ENCODE measurements at regions not wholly inside any gene's neighbourhood (a gene's known extent, or its start where the extent isn't known, plus 50 kb on each side); places are given as distances from the start of the nearest gene placed in this dataset.

- no peak for DNase-seq (ENCODE audit: low spot score)
Observed at GRCh38 chr6:167513778-167514177, 188.9 kb downstream of the TTLL2 start.

GRCh38 chr6:167514524-167514923, 189.6 kb downstream of the TTLL2 start:
- no peak for DNase-seq (ENCODE audit: low spot score)

- DNase-seq (ENCODE audit: low spot score): no peak
Observed at GRCh38 chr6:167515873-167516507, 191.1 kb downstream of the TTLL2 start.

- DNase-seq (ENCODE audit: low spot score): no peak
Observed at GRCh38 chr6:167517254-167517916, 192.5 kb downstream of the TTLL2 start.

DNA sequence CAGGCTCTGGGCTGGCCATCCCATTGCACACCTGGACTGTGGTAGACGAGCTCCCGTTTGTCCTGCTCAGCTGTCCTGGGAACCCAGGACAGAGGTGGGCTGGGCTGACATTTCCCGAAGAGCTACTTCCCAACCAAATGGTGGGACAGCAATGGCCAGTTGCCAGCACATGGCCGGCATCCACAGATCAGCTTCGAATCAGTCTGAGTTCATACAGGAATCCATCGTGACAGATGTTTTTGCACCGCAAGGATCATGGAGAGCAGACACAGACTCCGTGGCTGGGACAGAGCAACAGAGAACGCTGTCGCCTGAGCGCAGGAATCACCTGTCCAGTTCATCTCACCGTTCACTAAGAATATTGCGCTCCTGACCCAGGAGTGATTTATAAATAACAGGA, 198.5 kb downstream of the TTLL2 start:
- DNase-seq (ENCODE audit: low spot score): no peak

DNA sequence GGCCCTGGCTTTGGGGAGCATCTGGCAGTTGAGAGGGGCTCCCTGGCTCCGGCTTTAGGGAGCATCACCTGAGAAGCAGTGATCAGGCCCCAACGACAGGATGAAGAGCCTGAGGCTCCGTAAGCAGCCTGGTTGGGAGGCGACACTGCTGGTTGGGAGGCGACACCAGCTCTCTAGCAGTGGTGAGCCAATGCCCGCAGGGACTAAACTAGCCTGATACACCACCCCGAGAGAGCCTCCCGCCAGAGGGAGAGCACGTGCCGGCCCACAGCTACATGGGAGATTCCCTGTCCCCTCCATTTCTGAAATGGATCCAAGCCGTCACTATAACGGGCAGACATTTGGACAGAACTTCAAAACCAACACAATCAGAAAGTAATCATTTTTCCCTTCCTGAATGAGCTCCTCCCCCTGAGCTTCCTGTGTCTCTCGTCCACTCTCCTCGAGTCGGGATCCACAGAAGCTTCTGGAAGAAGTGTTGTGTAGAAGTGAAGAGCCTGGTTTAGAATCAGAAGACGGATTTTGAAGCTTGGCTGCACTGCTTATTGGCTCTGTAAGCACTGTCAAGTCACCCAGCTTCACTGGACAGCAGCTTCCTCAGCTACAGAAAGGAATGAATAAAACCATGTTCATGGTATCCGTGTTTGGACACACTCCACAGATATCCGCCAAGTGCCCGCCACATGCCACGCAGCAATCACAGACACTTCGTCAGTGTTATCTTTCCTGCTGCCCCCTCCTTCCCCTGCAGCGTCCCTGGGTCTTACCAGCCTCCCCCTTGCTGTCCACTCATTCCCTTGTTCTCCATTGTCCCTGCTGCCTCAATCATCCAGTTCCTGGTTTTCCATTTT, 199.6 kb downstream of the TTLL2 start:
- DNase-seq (ENCODE audit: low spot score): no peak

DNA sequence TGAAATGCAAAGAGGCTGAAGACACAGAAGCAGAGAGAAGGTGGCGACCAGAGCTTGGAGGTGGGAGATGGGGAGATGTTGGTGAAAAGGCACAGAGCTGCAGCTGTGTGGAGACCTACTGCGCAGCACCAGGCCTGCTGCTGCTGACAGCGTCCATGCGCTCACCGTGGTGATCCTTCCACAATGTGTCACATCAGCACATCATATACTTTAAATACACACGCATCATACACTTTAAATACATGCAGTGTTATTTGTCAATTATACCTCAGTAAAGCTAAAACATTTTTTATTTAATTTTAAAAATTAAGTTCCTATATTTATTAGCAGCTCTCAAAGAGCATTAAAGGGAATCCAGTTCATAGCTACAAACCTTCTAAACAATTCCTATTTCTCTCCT, 200.9 kb downstream of the TTLL2 start:
- DNase-seq (ENCODE audit: low spot score): no peak

GRCh38 chr6:167526465-167527368, 201.8 kb downstream of the TTLL2 start:
- DNase-seq (ENCODE audit: low spot score): no peak

DNA sequence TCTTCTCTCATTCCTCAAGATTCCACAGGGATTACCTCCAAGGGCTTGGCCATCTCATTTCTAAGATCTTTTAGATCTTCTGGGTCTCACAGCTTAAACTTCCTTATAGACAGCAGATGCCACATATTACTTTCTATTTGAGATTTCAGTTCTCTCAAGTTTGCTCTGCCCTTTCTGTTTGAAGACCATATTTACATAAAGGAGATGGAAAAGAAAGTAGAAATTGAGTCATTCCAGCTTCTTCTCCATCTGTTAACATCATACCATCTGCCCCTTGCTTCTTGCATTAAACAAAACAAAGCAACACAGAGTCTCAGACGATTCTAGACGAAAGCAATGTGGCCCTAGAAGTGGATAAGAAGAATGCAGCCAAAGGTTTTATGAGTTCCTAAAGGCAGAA, 203.4 kb downstream of the TTLL2 start:
- no peak for DNase-seq (ENCODE audit: low spot score)

DNA sequence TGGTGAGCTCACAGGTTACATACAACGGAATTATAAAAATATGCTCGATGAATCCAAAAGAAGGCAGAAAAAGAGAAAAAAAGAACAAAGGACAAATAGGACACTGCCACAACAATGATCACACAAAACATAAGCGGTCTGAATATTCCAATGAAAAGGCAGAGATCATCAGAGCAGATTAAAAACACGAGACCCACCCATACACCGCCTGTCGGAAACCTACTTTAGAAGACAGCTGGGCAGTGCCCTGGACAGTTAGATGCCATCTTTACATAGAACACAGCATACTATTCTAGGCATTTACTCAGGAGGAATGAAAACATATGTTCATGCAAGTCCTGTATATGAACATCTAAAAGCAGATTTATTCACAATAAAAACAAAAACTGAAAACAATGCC, 204.1 kb downstream of the TTLL2 start:
- no peak for DNase-seq (ENCODE audit: low spot score)

DNA sequence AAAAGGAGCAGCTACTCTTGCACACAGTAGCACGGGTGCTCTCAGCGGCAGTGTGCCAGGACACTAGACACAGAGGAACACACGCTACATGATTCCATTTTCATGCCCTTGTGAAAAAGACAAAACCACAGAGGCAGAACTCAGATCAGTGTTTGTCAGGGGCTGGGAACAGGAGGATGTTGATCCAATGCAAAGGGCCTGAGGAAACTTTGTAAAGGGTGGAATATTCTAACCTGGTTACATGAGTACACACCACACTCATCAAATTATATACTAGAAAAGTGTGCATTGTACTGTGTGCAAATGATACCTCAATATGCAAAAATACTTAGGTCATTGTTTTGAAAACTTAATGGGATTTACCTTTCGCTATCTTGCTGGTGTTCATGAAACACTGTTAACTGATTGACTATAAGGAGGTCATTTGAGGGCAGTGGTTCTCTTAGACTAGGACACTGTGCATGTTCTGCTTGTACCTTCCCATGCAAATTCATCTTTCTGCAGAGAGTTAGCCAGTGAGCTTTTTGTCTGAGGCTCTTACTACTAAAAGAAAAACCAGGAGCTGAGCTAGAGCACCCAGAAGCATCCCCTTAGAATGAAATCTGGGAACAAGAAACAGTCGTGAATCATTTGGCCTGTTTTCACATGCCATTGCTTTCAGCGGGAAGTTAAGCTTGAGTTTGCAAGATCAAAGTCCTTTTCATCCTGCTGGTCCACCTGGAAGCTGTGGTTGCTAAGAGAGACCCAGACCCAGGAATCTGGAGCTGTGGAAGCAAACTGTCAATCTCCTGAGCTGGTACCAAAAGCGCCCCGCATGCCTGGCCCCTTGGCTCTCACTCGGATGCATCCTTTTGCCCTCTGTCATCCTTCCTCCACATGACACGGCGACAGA, 204.8 kb downstream of the TTLL2 start:
- no peak for DNase-seq (ENCODE audit: low spot score)

DNA sequence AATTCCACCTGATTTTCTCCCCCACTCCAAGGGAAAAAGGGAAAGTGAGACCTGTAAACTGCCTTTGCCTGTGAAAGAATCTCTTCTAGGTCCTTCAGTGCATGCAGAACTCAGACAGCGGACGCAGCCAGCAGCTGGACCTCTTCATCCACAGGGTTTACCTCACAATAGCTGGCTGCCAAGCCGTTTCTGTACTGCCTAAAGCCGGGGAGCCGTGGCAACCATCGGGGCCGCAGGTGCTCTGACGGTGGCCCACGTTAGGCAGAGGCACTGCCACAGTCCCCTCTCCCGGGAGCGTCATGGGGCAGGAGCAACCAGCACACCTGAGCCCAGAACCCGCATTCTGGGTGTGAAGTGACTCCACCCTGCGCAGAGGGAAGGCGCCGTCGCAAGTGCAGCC, 206.1 kb downstream of the TTLL2 start:
- DNase-seq (ENCODE audit: low spot score): no peak

GRCh38 chr6:167532410-167533288, 207.8 kb downstream of the TTLL2 start:
- no peak for DNase-seq (ENCODE audit: low spot score)

DNA sequence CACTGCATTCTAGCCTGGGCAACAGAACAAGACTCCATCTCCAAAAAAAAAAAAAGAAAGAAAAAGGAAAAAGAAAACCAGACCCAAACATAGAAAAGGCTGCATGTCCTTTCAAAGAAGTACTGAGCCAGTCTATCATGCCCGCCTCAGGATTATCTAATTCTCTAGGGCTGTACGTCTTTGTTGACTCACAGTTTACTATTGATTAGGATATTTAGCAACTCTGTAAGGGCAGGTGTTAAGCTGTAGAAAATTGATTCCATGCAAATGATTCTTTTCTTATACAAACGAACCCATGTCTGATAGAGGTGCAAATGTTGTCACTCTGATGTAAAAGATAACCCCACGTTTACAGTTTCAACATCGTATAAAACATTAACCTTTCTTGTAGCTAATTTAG, 209.0 kb downstream of the TTLL2 start:
- no peak for DNase-seq (ENCODE audit: low spot score)

DNA sequence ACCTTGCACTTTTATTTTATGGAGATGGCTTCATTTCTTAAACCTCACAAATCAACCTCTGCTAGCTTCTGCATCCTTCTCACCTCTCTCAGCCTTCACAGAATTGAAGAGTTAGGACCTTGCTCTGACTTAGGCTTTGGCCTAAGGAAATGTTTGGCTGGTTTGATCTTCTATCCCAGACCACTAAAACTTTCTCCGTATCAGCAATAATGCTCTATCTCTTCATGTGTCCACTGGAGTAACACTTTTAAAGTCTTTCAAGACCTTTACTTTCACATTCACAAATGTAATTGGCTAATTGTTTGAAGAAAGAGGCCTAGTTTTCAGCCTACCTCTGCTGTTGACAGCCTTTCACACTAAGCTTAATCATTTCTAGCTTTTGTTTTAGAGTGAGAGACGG, 212.9 kb downstream of the TTLL2 start:
- no peak for DNase-seq (ENCODE audit: low spot score)

DNA sequence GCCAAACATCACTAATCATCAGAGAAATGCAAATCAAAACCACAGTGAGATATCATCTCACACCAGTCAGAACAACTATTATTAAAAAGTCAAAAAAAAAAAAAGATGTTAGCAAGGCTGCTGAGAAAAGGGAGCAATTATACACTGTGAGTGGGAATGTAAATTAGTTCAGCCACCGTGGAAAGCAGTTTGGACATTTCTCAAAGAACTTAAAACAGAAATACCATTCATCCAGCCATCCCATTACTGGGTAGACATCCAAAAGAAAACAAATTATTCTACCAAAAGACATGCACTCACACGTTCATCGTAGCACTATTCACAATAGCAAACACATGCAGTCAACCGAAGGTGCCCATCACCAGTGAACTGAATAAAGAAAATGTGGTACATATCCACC, 213.9 kb downstream of the TTLL2 start:
- DNase-seq (ENCODE audit: low spot score): no peak

- no peak for DNase-seq (ENCODE audit: low spot score)
Observed at GRCh38 chr6:167540796-167541195, 215.9 kb downstream of the TTLL2 start.

- DNase-seq (ENCODE audit: low spot score): no peak
Observed at GRCh38 chr6:167541544-167541943, 216.7 kb downstream of the TTLL2 start.

GRCh38 chr6:167543602-167544497, 219.0 kb downstream of the TTLL2 start:
- peak; percentile 69 for DNase-seq (ENCODE audit: low spot score)
